Natural killer cell (primary cell): ENCODE measurements at regions not wholly inside any gene's neighbourhood (a gene's known extent, or its start where the extent isn't known, plus 50 kb on each side); places are given as distances from the start of the nearest gene placed in this dataset.

ENCODE experiments used
- ATAC-seq, 3 donors: fragments of 150-1000 bp in 2 of 3; fragments of 200-7000 bp in 1 of 3; cut with Tn5 transposase; 1 replicate in 1 of 3; 2 replicates in 2 of 3; pipeline ENCODE4 v1.10.0; 2021; ENCODE audit warnings: mild to moderate bottlenecking in 2 of 3, moderate library complexity in 2 of 3
- DNase-seq, 2 donors: peaks; one replicate each; pipeline versions ENCODE4 v3.0.0 to v3.0.0-alpha.2; 2013 to 2021; ENCODE audit warnings: mixed read lengths in 1 of 2
- H3K27ac ChIP-seq: one replicate; pipeline ENCODE4 v1.5.1; 2013; ENCODE audit warnings: mild to moderate bottlenecking, low read length
- H3K27me3 ChIP-seq: one replicate; pipeline ENCODE4 v1.6.1; 2013; ENCODE audit warnings: low read length; ENCODE audit not compliant: control insufficient read depth, insufficient read depth
- H3K36me3 ChIP-seq: one replicate; pipeline ENCODE4 v1.6.1; 2013; ENCODE audit warnings: low read length; ENCODE audit not compliant: control insufficient read depth, insufficient read depth
- H3K4me1 ChIP-seq: one replicate; pipeline ENCODE4 v1.6.1; 2013; ENCODE audit warnings: low read length; ENCODE audit not compliant: control insufficient read depth, insufficient read depth
- H3K4me3 ChIP-seq: one replicate; pipeline ENCODE4 v1.5.1; 2013; ENCODE audit warnings: low read length
- H3K9me3 ChIP-seq: one replicate; pipeline ENCODE4 v1.6.1; 2013; ENCODE audit warnings: low read length; ENCODE audit not compliant: control insufficient read depth, insufficient read depth
- H3K27ac Mint-ChIP-seq, 2 donors: one replicate each; pipeline ENCODE4 v1.8.0; 2022; ENCODE audit warnings: mild to moderate bottlenecking in 2 of 2, mixed read lengths in 2 of 2, moderate library complexity in 1 of 2
- H3K27me3 Mint-ChIP-seq, 2 donors: one replicate each; pipeline ENCODE4 v1.8.0; 2022; ENCODE audit warnings: low read depth in 2 of 2, mixed read lengths in 2 of 2
- H3K36me3 Mint-ChIP-seq: one replicate; pipeline ENCODE4 v1.8.0; 2022; ENCODE audit warnings: mixed read lengths
- H3K4me1 Mint-ChIP-seq, 2 donors: one replicate each; pipeline ENCODE4 v1.8.0; 2022; ENCODE audit warnings: mixed read lengths in 2 of 2
- H3K4me3 Mint-ChIP-seq: one replicate; pipeline ENCODE4 v1.8.0; 2022; ENCODE audit warnings: mild to moderate bottlenecking, moderate library complexity, mixed read lengths
- H3K9me3 Mint-ChIP-seq, 2 donors: one replicate each; pipeline ENCODE4 v1.8.0; 2022; ENCODE audit warnings: mixed read lengths in 2 of 2
- CTCF ChIP-seq: fragments of 200-600 bp; IDR thresholded peaks from one replicate; pipeline ENCODE4 v1.8.0; 2022; ENCODE audit warnings: antibody characterized with exemption
- whole genome bisulfite sequencing: methylation state at CpG from one replicate; pipeline ENCODE4 v1.1.7; 2013; ENCODE audit warnings: missing lambda C conversion rate; ENCODE audit not compliant: insufficient coverage; 5-methylcytosine and 5-hydroxymethylcytosine counted together
- intact Hi-C: fragments of 100-400 bp; cut with micrococcal nuclease; formaldehyde crosslinking; loops from one replicate; pipeline ENCODE4 v1.14.2; 2022

- ATAC-seq: no peak
- H3K4me1 ChIP-seq: no peaks in the 10 kb centered on the region
Observed at GRCh38 chr2:6623746-6624145, 242.0 kb downstream of the CMPK2 start.

GRCh38 chr2:6626401-6627012 lies 239.2 kb downstream of the CMPK2 start:
- Histone ChIP-seq H3K4me1 (no peaks in the 10 kb centered on the region), H3K27ac (no peak overlapping the region), H3K36me3 (no peaks in the 10 kb centered on the region), H3K9me3 (no peaks in the 10 kb centered on the region), H3K4me3 (no peak overlapping the region), H3K27me3 (no peaks in the 10 kb centered on the region)
- Mint-ChIP-seq H3K9me3 (peaks cover 3 to 5% of the 10 kb centered on the region in 2 donors), H3K36me3 (no peaks in the 10 kb centered on the region), H3K4me3 (no peak overlapping the region), H3K27ac (no peak overlapping the region), H3K27me3 (no peaks in the 10 kb centered on the region), H3K4me1 (no peaks in the 10 kb centered on the region)
- intact Hi-C loops: no loop called here
- DNase-seq (no peak), ATAC-seq (no peak)
- TF ChIP-seq CTCF: no peak
- 92% methylated on average over 5 of the region's 8 CpGs for WGBS

More at GRCh38 chr2:6623746-6624145, 242.0 kb downstream of the CMPK2 start:
- no peaks in the 10 kb centered on the region for H3K36me3 ChIP-seq
- H3K9me3 Mint-ChIP-seq: peaks cover 0 to 3% of the 10 kb centered on the region in 2 donors
- H3K9me3 ChIP-seq: no peaks in the 10 kb centered on the region
- no peaks in the 10 kb centered on the region for H3K36me3 Mint-ChIP-seq
- H3K27ac ChIP-seq: no peak overlapping the region
- intact Hi-C loops: no loop called here
- no peak overlapping the region for H3K4me3 Mint-ChIP-seq
- H3K4me3 ChIP-seq: no peak overlapping the region
- no peak for TF ChIP-seq CTCF
- no peak for DNase-seq
- no peaks in the 10 kb centered on the region for H3K27me3 Mint-ChIP-seq
- no peak overlapping the region for H3K27ac Mint-ChIP-seq
- no peaks in the 10 kb centered on the region for H3K4me1 Mint-ChIP-seq
- H3K27me3 ChIP-seq: no peaks in the 10 kb centered on the region
- WGBS: no CpG with 5 or more reads among the region's 2 CpGs

- ATAC-seq: no peak
- intact Hi-C loops: no loop called here
- TF ChIP-seq CTCF: no peak
- Mint-ChIP-seq H3K36me3 (no peaks in the 10 kb centered on the region), H3K4me3 (no peak overlapping the region), H3K4me1 (no peaks in the 10 kb centered on the region), H3K27me3 (no peaks in the 10 kb centered on the region), H3K9me3 (peaks cover 3 to 5% of the 10 kb centered on the region in 2 donors), H3K27ac (no peak overlapping the region)
- Histone ChIP-seq H3K27me3 (no peaks in the 10 kb centered on the region), H3K36me3 (no peaks in the 10 kb centered on the region), H3K27ac (no peak overlapping the region), H3K4me3 (no peak overlapping the region), H3K9me3 (no peaks in the 10 kb centered on the region), H3K4me1 (no peaks in the 10 kb centered on the region)
- WGBS: 94% methylated on average over 3 of the region's 4 CpGs
- no peak for DNase-seq
Observed at GRCh38 chr2:6627316-6627715, 238.4 kb downstream of the CMPK2 start.

- no peak overlapping the region for H3K27ac Mint-ChIP-seq
- H3K36me3 Mint-ChIP-seq: no peaks in the 10 kb centered on the region
- ATAC-seq (no peak), DNase-seq (no peak)
- H3K27me3 ChIP-seq: no peaks in the 10 kb centered on the region
- no peak overlapping the region for H3K4me3 Mint-ChIP-seq
- no peaks in the 10 kb centered on the region for H3K9me3 ChIP-seq
- H3K27ac ChIP-seq: no peak overlapping the region
- no peak overlapping the region for H3K4me3 ChIP-seq
- H3K36me3 ChIP-seq: no peaks in the 10 kb centered on the region
- H3K9me3 Mint-ChIP-seq: peaks cover 0 to 5% of the 10 kb centered on the region in 2 donors
- no peaks in the 10 kb centered on the region for H3K4me1 ChIP-seq
- no peaks in the 10 kb centered on the region for H3K4me1 Mint-ChIP-seq
- H3K27me3 Mint-ChIP-seq: no peaks in the 10 kb centered on the region
- WGBS: 66% methylated on average over 3 of the region's 3 CpGs
- intact Hi-C loops: no loop called here
- no peak for TF ChIP-seq CTCF
Observed at GRCh38 chr2:6630209-6630608, 235.5 kb downstream of the CMPK2 start.
